IMR-90 (cell line): ENCODE measurements at regions not wholly inside any gene's neighbourhood (a gene's known extent, or its start where the extent isn't known, plus 50 kb on each side); places are given as distances from the start of the nearest gene placed in this dataset.

Source experiments
- ATAC-seq: fragments of 200-7000 bp; cut with Tn5 transposase; 2 replicates; pipeline ENCODE4 v1.9.1; 2020; ENCODE audit warnings: low read depth, mild to moderate bottlenecking, moderate library complexity
- BruUV-seq: library from RNA; stranded (reverse); fragments of 400-500 nt; replicated peaks from 2 replicates; lab custom pipeline; 2021; lab: Mats Ljungman, UMichigan
- CTCF ChIA-PET: fragments of 300-600 bp; formaldehyde crosslinking; extraction: SDS; loops from one replicate; lab custom pipeline; 2021; ENCODE audit warnings: antibody characterized with exemption; lab: Yijun Ruan, JAX
- POLR2A ChIA-PET: fragments of 300-600 bp; sonication (Branson Sonifier 250); formaldehyde crosslinking; loops from one replicate; lab custom pipeline; 2022; ENCODE audit warnings: antibody characterized with exemption; ENCODE audit not compliant: unreplicated experiment; lab: Charles Lee
- DNase-seq: peaks from one replicate; pipeline ENCODE4 v3.0.0; 2013
- H2AFZ ChIP-seq: replicated peaks from 2 replicates; pipeline ENCODE3; 2013; ENCODE audit warnings: low read length, mild to moderate bottlenecking; ENCODE audit not compliant: poor library complexity
- H2AK5ac ChIP-seq: 2 replicates; pipeline ENCODE4 v1.6.1; 2013; ENCODE audit warnings: low read depth, low read length, inconsistent platforms
- H2AK9ac ChIP-seq: replicated peaks from 2 replicates; pipeline ENCODE3; 2013; ENCODE audit warnings: mild to moderate bottlenecking, low read depth, low read length, moderate library complexity; ENCODE audit not compliant: poor library complexity
- H2BK120ac ChIP-seq: 2 replicates; pipeline ENCODE4 v1.6.1; 2013; ENCODE audit warnings: low read depth, low read length, inconsistent platforms
- H2BK15ac ChIP-seq: 3 replicates; pipeline ENCODE4 v1.6.1; 2013; ENCODE audit warnings: low read depth, low read length, inconsistent platforms
- H2BK20ac ChIP-seq: 2 replicates; pipeline ENCODE4 v1.6.1; 2013; ENCODE audit warnings: low read depth, mild to moderate bottlenecking, inconsistent platforms, low read length, moderate library complexity
- H2BK5ac ChIP-seq: 2 replicates; pipeline ENCODE4 v1.6.1; 2013; ENCODE audit warnings: mild to moderate bottlenecking, low read depth, low read length, inconsistent platforms; ENCODE audit not compliant: poor library complexity, severe bottlenecking
- H3K14ac ChIP-seq: replicated peaks from 2 replicates; pipeline ENCODE4 v1.6.1; 2013; ENCODE audit warnings: low read depth, low read length, inconsistent platforms
- H3K18ac ChIP-seq: 2 replicates; pipeline ENCODE4 v1.6.1; 2013; ENCODE audit warnings: low read depth, low read length, control low read depth
- H3K23ac ChIP-seq: 2 replicates; pipeline ENCODE4 v1.6.1; 2013; ENCODE audit warnings: low read depth, low read length, inconsistent platforms
- H3K27ac ChIP-seq: 2 replicates; pipeline ENCODE4 v1.5.1; 2013; ENCODE audit warnings: mild to moderate bottlenecking, control low read depth, low read length; ENCODE audit not compliant: insufficient read depth
- H3K27me3 ChIP-seq: 2 replicates; pipeline ENCODE4 v1.6.1; 2013; ENCODE audit warnings: low read length; ENCODE audit not compliant: control insufficient read depth, insufficient read depth
- H3K36me3 ChIP-seq: 2 replicates; pipeline ENCODE4 v1.6.1; 2013; ENCODE audit warnings: low read length, mixed read lengths; ENCODE audit not compliant: control insufficient read depth, insufficient read depth
- H3K4ac ChIP-seq: 2 replicates; pipeline ENCODE4 v1.6.1; 2013; ENCODE audit warnings: low read depth, low read length, inconsistent platforms
- H3K4me1 ChIP-seq: 2 replicates; pipeline ENCODE4 v1.6.1; 2013; ENCODE audit warnings: low read length, mixed read lengths; ENCODE audit not compliant: control insufficient read depth, insufficient read depth
- H3K4me2 ChIP-seq: 2 replicates; pipeline ENCODE4 v1.6.1; 2013; ENCODE audit warnings: low read depth, mild to moderate bottlenecking, control low read depth, low read length, moderate library complexity
- H3K4me3 ChIP-seq: 2 replicates; pipeline ENCODE4 v1.5.1; 2013; ENCODE audit warnings: low read depth, mild to moderate bottlenecking, control low read depth, low read length, moderate library complexity; ENCODE audit not compliant: insufficient read depth
- H3K56ac ChIP-seq: 2 replicates; pipeline ENCODE4 v1.6.1; 2013; ENCODE audit warnings: low read length, inconsistent platforms; ENCODE audit not compliant: insufficient read depth; ENCODE audit errors: extremely low read depth
- H3K79me1 ChIP-seq, 2 experiments: 2 replicates each; pipeline ENCODE4 v1.6.1; 2013; ENCODE audit warnings: low read length in 2 of 2, inconsistent platforms in 1 of 2, low read depth in 1 of 2
- H3K9ac ChIP-seq: 2 replicates; pipeline ENCODE4 v1.6.1; 2013; ENCODE audit warnings: low read depth, low read length, control low read depth
- H3K9me1 ChIP-seq: 2 replicates; pipeline ENCODE4 v1.6.1; 2013; ENCODE audit warnings: low read length, inconsistent platforms; ENCODE audit not compliant: insufficient read depth
- H3K9me3 ChIP-seq: 2 replicates; pipeline ENCODE4 v1.6.1; 2013; ENCODE audit warnings: low read length; ENCODE audit not compliant: control insufficient read depth, insufficient read depth
- H4K20me1 ChIP-seq: 2 replicates; pipeline ENCODE4 v1.6.1; 2013; ENCODE audit warnings: low read length, inconsistent platforms; ENCODE audit not compliant: insufficient read depth
- H4K5ac ChIP-seq: 2 replicates; pipeline ENCODE4 v1.6.1; 2013; ENCODE audit warnings: mild to moderate bottlenecking, low read depth, low read length, control low read depth
- H4K8ac ChIP-seq, 2 experiments: 2 replicates each; pipeline ENCODE4 v1.6.1; 2013; ENCODE audit warnings: low read depth in 2 of 2, low read length in 2 of 2, control low read depth in 1 of 2, inconsistent platforms in 1 of 2
- H4K91ac ChIP-seq: 2 replicates; pipeline ENCODE4 v1.6.1; 2013; ENCODE audit warnings: low read depth, low read length, inconsistent platforms; ENCODE audit not compliant: insufficient read depth
- CEBPB ChIP-seq: IDR thresholded peaks from 2 replicates; pipeline ENCODE4 v1.6.1; 2012; ENCODE audit warnings: low read depth, low read length, improper control_type of control experiment
- CTCF ChIP-seq: conservative IDR thresholded peaks from 2 replicates; pipeline ENCODE4 v1.5.1; 2012; ENCODE audit warnings: mild to moderate bottlenecking, low read depth, low read length, improper control_type of control experiment
- ELK1 ChIP-seq: fragments of 150-350 bp; IDR thresholded peaks from 2 replicates; pipeline ENCODE4 v1.6.1; 2016; ENCODE audit warnings: low read depth, mild to moderate bottlenecking, low read length, moderate library complexity, borderline replicate concordance
- NFE2L2 ChIP-seq: fragments of 150-350 bp; IDR thresholded peaks from 2 replicates; pipeline ENCODE4 v1.6.1; 2016; ENCODE audit warnings: low read depth, mild to moderate bottlenecking, low read length
- WGBS, 2 experiments: methylation state at CpG; one replicate each; pipeline versions ENCODE4 v1.1.5 to v1.1.7; 2013; ENCODE audit warnings: missing lambda C conversion rate in 2 of 2; ENCODE audit not compliant: insufficient read length in 1 of 2; ENCODE audit errors: extremely low coverage in 2 of 2; 5-methylcytosine and 5-hydroxymethylcytosine counted together
- dilution Hi-C: fragments of 300-500 bp; cut with HindIII; formaldehyde crosslinking; loops from one replicate; pipeline ENCODE4 v1.14.3; 2018; ENCODE audit warnings: low sequenced_read_pairs; ENCODE audit not compliant: unreplicated experiment
- in situ Hi-C: fragments of 300-500 bp; cut with MboI; formaldehyde crosslinking; loops from 3 replicates; pipeline ENCODE4 v1.14.3; 2019; ENCODE audit warnings: low sequenced_read_pairs, inconsistent platforms, mixed read lengths
- intact Hi-C: fragments of 100-400 bp; cut with micrococcal nuclease; formaldehyde crosslinking; loops from 2 replicates; pipeline ENCODE4 v1.10.0; 2022

GRCh38 chr2:201965550-201965949 lies 68.1 kb upstream of the FZD7 start:
- in situ Hi-C loops = no loop called here
- no peak overlapping the region for H2BK20ac ChIP-seq
- H3K4me2 ChIP-seq = no peak overlapping the region
- ATAC-seq (no peak), DNase-seq (no peak)
- H3K9me1 ChIP-seq = peaks cover 7% of the 10 kb centered on the region; the same call in 1 of the 2 replicates
- no peak overlapping the region for H4K5ac ChIP-seq
- dilution Hi-C loops = no loop called here
- H2BK15ac ChIP-seq = no peak overlapping the region
- POLR2A ChIA-PET = no interaction called here
- no peaks in the 10 kb centered on the region for H3K9me3 ChIP-seq
- WGBS, 2 experiments = no CpG with 5 or more reads among the region's 3 CpGs
- no peaks in the 10 kb centered on the region for H3K27me3 ChIP-seq
- H3K79me1 ChIP-seq = no peaks in the 10 kb centered on the region
- intact Hi-C loops = no loop called here
- H3K4ac ChIP-seq = no peak overlapping the region
- peaks cover 6% of the 10 kb centered on the region for H3K4me1 ChIP-seq
- H4K20me1 ChIP-seq = no peaks in the 10 kb centered on the region
- no TSS peak for BruUV-seq
- no peak overlapping the region for H3K27ac ChIP-seq
- no peak overlapping the region for H2AK9ac ChIP-seq
- no peak overlapping the region for H2BK120ac ChIP-seq
- H3K14ac ChIP-seq = no peak overlapping the region
- no peaks in the 10 kb centered on the region for H3K36me3 ChIP-seq
- H2AK5ac ChIP-seq = no peak overlapping the region
- TF ChIP-seq NFE2L2 = no peak
- no peak for TF ChIP-seq CEBPB
- 0 out of 2 replicates have a peak, but pooled peaks have one; percentile 4 for TF ChIP-seq CTCF
- TF ChIP-seq ELK1 = no peak
- no peak overlapping the region for H4K91ac ChIP-seq
- CTCF ChIA-PET = no interaction called here
- no peak overlapping the region for H3K56ac ChIP-seq
- H4K8ac ChIP-seq = no peak overlapping the region
- H2BK5ac ChIP-seq = no peak overlapping the region
- H3K9ac ChIP-seq = no peak overlapping the region
- no peak overlapping the region for H2AFZ ChIP-seq
- no peak overlapping the region for H3K18ac ChIP-seq
- H3K23ac ChIP-seq = no peak overlapping the region
- H3K4me3 ChIP-seq = no peak overlapping the region
